HepG2 (cell line): ENCODE measurements at regions not wholly inside any gene's neighbourhood (a gene's known extent, or its start where the extent isn't known, plus 50 kb on each side); places are given as distances from the start of the nearest gene placed in this dataset.

Experiments
- HNRNPK ChIP-seq: fragments of 200-400 bp; formaldehyde crosslinking; IDR thresholded peaks from 2 replicates; pipeline ENCODE4 v1.6.1; 2018; ENCODE audit warnings: low read length, low read depth, moderate library complexity, mild to moderate bottlenecking; ENCODE audit not compliant: poor library complexity, severe bottlenecking
- HOXA3 ChIP-seq: sonication (generic); formaldehyde crosslinking; IDR thresholded peaks from 2 replicates; pipeline ENCODE4 v1.5.0; 2020; ENCODE audit warnings: missing genetic modification reagents
- MYC ChIP-seq: sonication (generic); formaldehyde crosslinking; IDR thresholded peaks from 2 replicates; pipeline ENCODE4 v1.9.0; 2021; ENCODE audit warnings: missing genetic modification reagents, borderline replicate concordance
- POLR2AphosphoS5 ChIP-seq: IDR thresholded peaks from 2 replicates; pipeline ENCODE4 v1.6.1; 2012; ENCODE audit warnings: low read depth, low read length
- RFX1 ChIP-seq: fragments of 450-650 bp; IDR thresholded peaks from 2 replicates; pipeline ENCODE4 v1.6.1; 2017
- ZNF670 ChIP-seq: sonication (generic); formaldehyde crosslinking; IDR thresholded peaks from 2 replicates; pipeline ENCODE4 v1.8.0; 2022; ENCODE audit warnings: mild to moderate bottlenecking, missing genetic modification reagents, borderline replicate concordance
- ZSCAN20 ChIP-seq: sonication (generic); formaldehyde crosslinking; IDR thresholded peaks from 2 replicates; pipeline ENCODE4 v1.4.0; 2020; ENCODE audit warnings: missing genetic modification reagents, mild to moderate bottlenecking, borderline replicate concordance
- ZSCAN22 ChIP-seq: sonication (generic); formaldehyde crosslinking; IDR thresholded peaks from 2 replicates; pipeline ENCODE4 v1.4.0; 2020; ENCODE audit warnings: mild to moderate bottlenecking, missing genetic modification reagents
- ZSCAN5A ChIP-seq: sonication (generic); formaldehyde crosslinking; IDR thresholded peaks from 2 replicates; pipeline ENCODE4 v1.8.0; 2022; ENCODE audit warnings: mild to moderate bottlenecking, missing genetic modification reagents, borderline replicate concordance

- TF ChIP-seq ZNF670 (no peak), ZSCAN5A (no peak), MYC (CRISPR knock-in tag) (no peak), HOXA3 (CRISPR knock-in tag) (no peak), HNRNPK (no peak), POLR2AphosphoS5 (no peak), ZSCAN20 (CRISPR knock-in tag) (no peak), ZSCAN22 (CRISPR knock-in tag) (no peak), RFX1 (no peak)
These were observed 109.4 kb upstream of the MYL2 start for GRCh38 chr12:111029732-111030131.
